H54 (cell line): ENCODE measurements at regions not wholly inside any gene's neighbourhood (a gene's known extent, or its start where the extent isn't known, plus 50 kb on each side); places are given as distances from the start of the nearest gene placed in this dataset.
A peak's percentile ranks its signal among the peaks of the same experiment; 100 is the strongest.

Experiments
- DNase-seq: peaks from one replicate; pipeline ENCODE4 v3.0.0; 2011; ENCODE audit warnings: low spot score, mixed read lengths; ENCODE audit not compliant: insufficient read length
- FAIRE-seq: peaks from 3 replicates; lab custom pipeline; 2011; peaks lifted over from hg19 to GRCh38; lab: Jason Lieb, UNC
- POLR2A ChIP-seq: IDR thresholded peaks from 2 replicates; pipeline ENCODE4 v1.6.1; 2011; ENCODE audit warnings: low read depth, mild to moderate bottlenecking, low read length

- DNase-seq (no peak), FAIRE-seq (no peak)
- TF ChIP-seq POLR2A = no peak
These were observed 97.0 kb upstream of the TRIM2 start for GRCh38 chr4:153107246-153107645.

- DNase-seq (no peak), FAIRE-seq (no peak)
These were observed 94.9 kb upstream of the TRIM2 start for GRCh38 chr4:153109296-153109849.

GRCh38 chr4:153110739-153111138 is 93.5 kb upstream of the TRIM2 start:
- no peak for DNase-seq
- no peak for TF ChIP-seq POLR2A
- no peak for FAIRE-seq

More at GRCh38 chr4:153109296-153109849, 94.9 kb upstream of the TRIM2 start:
- no peak for TF ChIP-seq POLR2A

- no peak for DNase-seq
- FAIRE-seq = no peak
- no peak for TF ChIP-seq POLR2A
These were observed 92.7 kb upstream of the TRIM2 start for GRCh38 chr4:153111426-153112040.

GRCh38 chr4:153112041-153112441 is 92.2 kb upstream of the TRIM2 start:
- TF ChIP-seq POLR2A = no peak
- FAIRE-seq = no peak
- DNase-seq = no peak

GRCh38 chr4:153113061-153113837 is 91.0 kb upstream of the TRIM2 start:
- FAIRE-seq = no peak
- TF ChIP-seq POLR2A = no peak
- no peak for DNase-seq

GRCh38 chr4:153113838-153114105 is 90.5 kb upstream of the TRIM2 start:
- DNase-seq (no peak), FAIRE-seq (no peak)
- no peak for TF ChIP-seq POLR2A

- no peak for TF ChIP-seq POLR2A
- FAIRE-seq (no peak), DNase-seq (peak; percentile 26)
These were observed 89.4 kb upstream of the TRIM2 start for GRCh38 chr4:153114771-153115321.

- FAIRE-seq (no peak), DNase-seq (peak; percentile 16)
- no peak for TF ChIP-seq POLR2A
These were observed 88.6 kb upstream of the TRIM2 start for GRCh38 chr4:153115322-153116290.

- FAIRE-seq (no peak), DNase-seq (no peak)
- no peak for TF ChIP-seq POLR2A
These were observed 88.0 kb upstream of the TRIM2 start for GRCh38 chr4:153116291-153116680.

- FAIRE-seq = no peak
- no peak for DNase-seq
- TF ChIP-seq POLR2A = no peak
These were observed 87.4 kb upstream of the TRIM2 start for GRCh38 chr4:153116801-153117200.

- no peak for FAIRE-seq
- no peak for DNase-seq
- no peak for TF ChIP-seq POLR2A
These were observed 86.7 kb upstream of the TRIM2 start for GRCh38 chr4:153117554-153117953.

- TF ChIP-seq POLR2A = no peak
- FAIRE-seq = no peak
These were observed 84.6 kb upstream of the TRIM2 start for GRCh38 chr4:153119626-153120025.

More at GRCh38 chr4:153119626-153120025, 84.6 kb upstream of the TRIM2 start:
- DNase-seq = no peak
